ENCODE measurements at regions not wholly inside any gene's neighbourhood (a gene's known extent, or its start where the extent isn't known, plus 50 kb on each side); places are given as distances from the start of the nearest gene placed in this dataset.

- TF ChIP-seq CTCF (IDR thresholded peaks at IDR 0.05) (no peak), POLR2A (IDR thresholded peaks at IDR 0.05) (no peak)
These were observed 155.2 kb upstream of the EEF2KMT start for GRCh38 chr16:5252791-5253190.
